Stimulated activated CD4-positive, alpha-beta T cell treated with anti-CD3 and anti-CD28 coated beads, Interleukin-12 subunit alpha, Interleukin-12 subunit beta, amount 100 ng/mL, for 48 hours (primary cell): ENCODE measurements at regions not wholly inside any gene's neighbourhood (a gene's known extent, or its start where the extent isn't known, plus 50 kb on each side); places are given as distances from the start of the nearest gene placed in this dataset.

Experiments used
- DNase-seq, 3 donors: peaks; one replicate each; pipeline ENCODE4 v3.0.0-alpha.2; 2020; ENCODE audit warnings: low read depth in 2 of 3, low spot score in 1 of 3

DNA sequence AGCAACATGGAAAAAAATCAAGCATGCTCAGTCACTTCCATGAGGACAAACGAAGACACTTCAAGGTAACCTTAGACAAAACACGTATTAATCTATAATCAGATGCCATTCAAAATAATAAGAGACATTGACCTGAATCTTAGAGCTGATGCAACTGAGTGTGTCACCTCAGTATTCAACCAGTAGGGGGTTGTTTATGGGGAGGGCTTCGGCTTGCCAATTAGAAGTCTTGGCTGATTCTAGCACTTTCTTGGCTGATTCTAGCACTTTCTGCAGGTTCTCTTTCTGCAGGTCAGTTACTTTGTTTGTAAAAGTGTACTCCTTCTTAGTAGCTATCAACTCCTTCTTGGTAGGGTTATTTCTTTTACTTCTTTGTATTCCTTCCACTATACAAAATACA, 317.6 kb downstream of the ENC1 start:
- no peak for DNase-seq

DNA sequence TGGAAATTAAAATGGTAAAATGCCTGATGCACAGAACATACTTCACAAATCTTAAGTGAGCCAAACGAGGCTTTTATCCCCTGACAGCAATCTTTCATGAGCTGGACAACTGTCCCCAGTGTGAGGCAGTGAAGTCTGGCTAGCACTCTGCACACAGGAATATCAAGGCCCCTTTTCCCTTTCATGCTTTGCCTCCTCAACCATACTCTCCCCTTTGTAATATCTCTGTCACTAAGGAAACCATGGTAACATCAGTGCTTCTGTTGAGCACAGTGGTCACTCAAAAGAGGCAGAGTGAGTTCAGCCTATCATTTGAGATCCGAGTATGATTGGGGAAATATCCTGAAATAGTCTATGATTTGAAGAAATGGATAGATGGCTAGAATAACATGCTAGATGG, 318.3 kb downstream of the ENC1 start:
- DNase-seq, result no peak

DNA sequence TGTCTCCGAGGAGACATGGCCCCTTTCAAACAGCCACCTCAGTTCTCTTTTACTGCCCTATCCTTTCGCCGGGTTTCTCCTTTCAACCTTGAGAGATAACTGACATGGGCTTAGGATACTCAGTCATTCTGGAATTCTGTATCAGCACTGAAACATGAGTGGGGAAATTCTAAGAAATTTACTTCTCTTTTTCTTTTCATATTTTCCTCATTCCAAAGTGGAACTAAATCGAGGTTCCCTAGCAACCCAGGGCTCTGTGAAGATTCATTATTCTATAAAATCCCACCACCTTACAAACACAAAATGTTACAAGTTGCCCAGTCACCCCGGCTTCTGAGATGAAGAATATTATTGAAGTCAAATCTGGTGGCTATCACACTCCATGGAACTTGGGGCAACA, 319.2 kb downstream of the ENC1 start:
- no peak for DNase-seq

DNA sequence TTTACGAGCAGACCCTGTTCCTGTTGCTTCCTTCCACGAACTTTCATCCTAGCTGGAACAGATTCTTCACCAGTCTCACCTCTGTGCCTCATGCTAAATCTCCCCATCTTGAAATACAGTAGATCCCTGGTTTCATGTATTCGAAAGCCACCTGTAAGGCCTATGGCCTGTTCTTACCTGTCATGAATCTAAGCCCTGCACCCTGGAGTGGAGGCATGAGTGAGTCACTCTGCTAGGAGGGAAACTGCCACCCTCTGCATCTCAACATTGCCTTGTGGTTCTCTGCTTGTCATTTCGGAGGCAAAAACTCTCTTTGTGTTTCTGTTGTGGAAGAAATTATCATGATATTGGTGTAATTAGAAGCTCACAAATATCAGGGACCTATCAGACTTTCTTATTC, 320.0 kb downstream of the ENC1 start:
- no peak for DNase-seq

DNA sequence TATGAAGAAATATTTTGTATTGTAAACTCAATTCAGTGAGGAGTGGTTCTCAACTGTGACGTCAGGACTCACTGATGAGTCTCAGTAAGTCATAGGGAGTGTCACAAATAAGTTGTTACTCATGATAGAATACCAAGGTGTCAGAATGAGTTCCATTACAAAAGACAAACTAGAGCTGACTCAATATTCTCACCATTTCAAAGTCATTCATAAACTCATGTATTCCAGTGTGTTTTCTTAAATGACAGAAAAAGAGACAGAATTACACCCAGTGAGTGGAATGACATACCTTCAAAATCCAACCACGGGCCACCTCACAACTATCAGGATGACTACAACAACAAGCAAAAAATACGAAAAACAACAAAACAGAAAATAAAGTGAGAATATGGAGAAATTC, 321.5 kb downstream of the ENC1 start:
- DNase-seq, result peak in 1 of 3 donors; percentile 11

DNA sequence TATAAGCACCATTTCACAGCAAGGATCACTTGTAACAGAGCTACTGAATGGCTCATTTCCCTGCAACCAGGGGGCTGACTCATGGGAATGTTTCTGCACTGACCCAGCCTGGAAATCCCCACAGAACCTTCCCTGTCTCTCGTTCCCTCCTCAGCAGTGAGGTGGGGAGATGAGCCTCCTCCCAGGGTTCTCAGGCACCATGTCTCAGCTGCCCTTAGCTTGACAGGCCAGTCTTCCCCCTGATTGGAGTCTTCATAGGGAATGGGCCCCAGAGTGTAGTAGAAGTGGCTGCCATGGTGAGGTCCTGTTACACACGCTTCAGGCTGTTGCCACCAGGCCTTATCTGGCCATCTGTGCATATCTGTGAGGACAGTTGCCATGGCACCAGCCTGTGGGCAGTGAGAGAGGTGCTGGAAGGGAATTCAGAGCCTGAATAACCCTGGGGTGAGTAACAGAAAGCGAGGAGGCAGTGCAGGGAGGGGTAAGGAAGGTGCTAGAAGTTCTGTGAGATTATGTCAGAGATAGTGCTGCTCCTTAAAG, 324.4 kb downstream of the ENC1 start:
- DNase-seq, result peak in 2 of 3 donors; percentile 10 to 14

DNA sequence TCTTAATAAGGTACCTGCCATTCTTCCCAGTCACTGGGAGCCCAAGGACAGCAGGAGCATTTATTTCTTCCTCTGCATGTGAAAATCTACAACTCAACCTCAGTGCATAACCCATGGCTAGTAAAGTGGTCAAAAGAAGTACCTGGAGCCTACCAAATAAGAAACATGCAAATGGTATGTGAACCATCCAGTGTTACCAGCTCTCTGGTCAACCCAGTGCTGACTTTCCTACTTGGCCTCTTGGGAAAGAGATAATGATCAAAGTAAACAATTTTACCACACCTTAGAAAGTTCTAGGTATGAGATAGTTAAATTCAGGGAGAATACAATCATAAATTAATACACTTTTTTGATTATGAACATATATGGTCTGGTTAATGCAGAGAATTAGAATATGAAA, 325.6 kb downstream of the ENC1 start:
- no peak for DNase-seq

DNA sequence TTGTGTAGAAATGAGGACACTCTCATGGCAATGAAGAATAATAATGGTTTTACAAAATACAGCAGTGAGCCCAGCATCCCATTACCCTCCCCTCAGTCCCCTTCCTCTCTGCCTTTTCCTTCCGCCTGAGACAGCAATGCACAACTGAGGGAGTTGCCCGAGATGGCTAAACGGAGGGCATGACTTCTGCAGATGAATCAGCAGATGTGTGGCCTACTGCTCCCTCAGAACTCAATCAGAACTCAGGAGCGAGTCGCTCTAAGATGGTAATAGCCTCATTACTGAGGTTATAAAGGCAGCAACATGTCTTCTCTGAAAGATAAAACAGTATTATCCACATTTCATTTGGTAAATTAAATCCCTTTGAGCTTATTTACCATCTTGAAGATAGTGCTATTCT, 326.6 kb downstream of the ENC1 start:
- no peak for DNase-seq

DNA sequence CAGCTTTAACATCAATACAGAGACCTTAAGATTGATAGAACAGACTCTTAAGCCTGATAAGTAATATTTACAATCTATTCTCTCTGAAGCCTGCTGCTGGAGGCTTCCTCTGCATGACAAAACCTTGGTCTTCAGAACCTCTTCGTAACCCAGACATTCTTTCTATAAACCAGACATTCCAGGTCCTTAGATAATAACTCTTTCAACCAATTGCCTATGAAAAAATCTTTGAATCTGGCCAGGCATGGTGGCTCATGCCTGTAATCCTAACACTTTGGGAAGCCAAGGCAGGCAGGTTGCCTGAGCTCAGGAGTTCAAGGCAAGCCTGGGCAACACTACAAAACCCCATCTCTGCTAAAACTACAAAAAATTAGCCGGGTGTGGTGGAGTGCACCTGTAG, 327.8 kb downstream of the ENC1 start:
- DNase-seq, result no peak

DNA sequence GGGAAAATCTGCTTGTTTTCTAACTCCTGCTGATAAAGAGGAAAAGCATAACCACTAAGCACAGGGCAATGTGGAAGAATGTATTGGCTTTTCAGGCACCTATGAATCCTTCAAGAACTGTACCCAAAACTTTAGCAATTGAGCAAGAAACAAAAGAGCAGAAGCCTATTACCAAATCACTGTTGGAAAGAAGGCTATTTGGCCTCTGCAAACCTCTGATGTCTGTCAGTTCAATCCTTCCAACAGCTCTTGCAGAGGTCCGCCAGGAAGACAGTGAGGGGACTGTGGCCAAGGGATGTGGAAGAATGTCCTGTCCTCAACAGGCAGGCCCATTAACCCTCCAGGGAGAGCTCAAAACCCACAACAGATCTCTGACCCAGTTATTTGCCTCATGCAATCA, 328.6 kb downstream of the ENC1 start:
- DNase-seq, result no peak

DNA sequence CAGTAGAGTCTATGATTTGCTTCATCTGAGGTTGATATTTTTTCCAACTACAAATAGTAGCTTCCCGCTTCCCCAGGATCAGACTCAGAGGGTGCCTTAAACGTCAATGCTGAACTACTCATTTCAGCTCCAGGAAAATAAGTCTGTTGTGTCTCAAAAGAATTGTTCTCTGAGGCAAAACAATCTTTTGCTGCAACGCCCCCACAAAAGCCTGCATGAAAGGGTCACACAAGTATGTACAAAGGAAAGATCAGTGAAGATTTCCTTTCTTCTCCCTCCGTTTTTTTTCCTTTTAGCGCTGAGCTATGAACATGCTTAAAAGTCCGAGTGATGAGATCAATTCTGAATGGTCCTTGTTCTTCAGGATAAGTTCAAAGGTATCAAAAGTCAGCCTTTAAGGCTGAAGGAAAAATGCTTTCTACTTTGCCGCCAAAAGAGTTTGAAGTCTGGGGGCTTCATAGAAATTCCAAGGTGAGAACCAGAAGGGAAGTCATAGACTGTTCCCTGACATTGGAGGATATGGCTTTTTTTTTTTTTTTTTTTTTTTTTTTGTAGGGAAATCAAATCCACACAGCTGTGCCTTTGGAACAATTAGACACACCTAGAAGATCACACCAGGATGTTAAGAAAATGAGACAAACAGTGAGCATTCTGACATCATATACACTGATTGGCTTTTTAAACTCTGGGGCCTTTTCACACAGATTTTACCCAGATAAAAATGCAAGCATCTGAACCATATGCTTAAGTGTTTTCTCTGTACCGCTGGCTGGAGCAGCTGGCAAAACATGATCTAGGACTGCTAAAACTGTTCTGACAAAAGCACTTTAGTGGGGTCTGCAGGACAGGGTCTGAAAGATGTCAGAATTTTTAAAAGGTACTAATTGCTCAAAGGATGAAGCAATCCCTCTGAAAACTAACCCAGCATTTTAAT, 329.3 kb downstream of the ENC1 start:
- no peak for DNase-seq

DNA sequence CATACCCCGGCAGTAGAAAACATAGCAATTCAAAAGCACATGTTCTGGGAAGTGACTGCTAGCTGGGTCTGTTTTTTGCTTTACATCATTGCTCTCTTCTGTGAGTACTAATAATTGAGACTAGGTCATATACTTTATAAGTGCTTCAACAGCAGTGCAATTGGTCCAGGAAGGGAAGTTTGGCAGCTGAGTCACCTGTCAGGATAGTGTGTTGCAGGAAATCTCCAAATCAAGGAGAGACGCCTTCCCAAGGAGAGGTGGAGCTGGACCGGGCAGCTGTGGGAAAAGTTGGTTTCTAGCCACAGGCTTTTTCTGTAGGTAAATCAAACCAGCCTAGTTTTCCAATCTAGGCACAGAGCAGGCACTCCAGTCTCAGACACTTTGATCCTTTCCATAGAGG, 330.1 kb downstream of the ENC1 start:
- no peak for DNase-seq

DNA sequence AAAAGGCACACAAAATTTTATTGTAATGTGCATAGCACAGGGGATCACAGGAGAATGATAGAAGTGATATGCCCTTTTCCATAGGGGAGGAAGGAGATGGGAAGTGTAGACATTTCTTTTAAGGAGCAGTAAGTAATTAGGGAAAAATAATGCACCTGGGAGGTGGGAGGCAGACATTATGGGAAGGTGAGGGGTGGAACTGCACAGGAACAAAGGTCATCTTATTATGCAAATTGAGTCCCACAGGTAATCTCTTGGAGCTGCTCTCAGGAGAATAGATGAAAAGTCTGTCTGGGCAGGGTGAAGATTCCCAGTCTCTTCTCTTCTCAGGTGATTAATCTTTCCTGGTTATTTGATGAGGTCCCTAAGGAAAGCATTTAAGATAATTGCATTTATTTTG, 331.5 kb downstream of the ENC1 start:
- no peak for DNase-seq

DNA sequence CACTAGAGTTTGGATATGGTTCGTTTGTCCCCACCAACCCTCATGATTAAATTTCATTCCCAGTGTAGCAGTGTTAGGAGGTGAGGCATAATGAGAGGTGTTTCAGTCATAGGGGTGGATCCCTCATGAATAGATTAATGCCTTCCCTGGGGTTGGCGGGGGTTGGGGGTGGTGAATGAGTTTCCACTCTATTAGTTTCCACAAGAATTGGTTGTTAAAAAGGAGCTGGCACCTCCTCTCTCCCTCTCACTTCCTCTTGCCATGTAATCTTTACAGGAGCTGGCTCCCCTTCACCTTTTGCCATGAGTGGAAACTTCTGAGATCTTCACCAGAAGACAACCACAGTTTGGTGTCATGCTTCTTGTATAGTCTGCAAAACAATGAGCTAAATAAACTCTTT, 333.7 kb downstream of the ENC1 start:
- no peak for DNase-seq

DNA sequence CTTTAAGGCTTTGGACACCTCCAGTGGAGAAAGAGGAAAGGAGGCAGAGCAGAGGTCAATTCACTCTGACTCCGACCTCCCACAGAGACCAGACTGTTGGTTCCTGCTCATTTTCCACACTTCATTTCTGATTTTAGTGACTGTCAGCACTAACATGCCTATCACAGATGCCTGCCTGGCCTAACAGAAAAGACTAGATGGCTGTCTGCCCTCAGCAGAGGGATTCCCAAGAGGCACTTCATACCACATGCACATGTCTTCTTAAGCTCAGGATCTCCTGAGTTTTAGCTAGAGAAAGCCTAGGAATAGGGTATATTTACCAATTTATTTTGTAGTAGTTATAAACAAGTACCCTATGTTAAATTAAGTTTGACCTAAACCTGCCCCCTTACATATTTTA, 336.0 kb downstream of the ENC1 start:
- DNase-seq, result no peak

DNA sequence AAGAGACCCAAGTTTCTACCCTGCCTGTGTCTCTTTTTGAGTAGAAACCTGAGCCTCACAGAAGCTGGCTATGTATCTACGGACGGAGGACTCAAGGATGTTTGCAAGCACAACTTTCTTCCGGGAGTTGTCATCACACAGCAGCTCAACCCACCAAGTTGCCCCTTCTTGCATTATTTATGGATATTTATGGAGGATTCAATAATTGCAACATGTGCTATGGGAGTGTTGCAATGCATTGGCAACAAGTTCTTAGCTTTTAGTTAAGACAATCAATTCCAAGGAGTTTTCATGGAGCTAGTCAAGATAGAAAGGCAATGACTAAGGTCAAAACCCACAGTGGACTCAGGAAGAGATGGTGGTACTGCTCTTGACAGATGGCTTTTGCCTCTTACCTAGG, 336.9 kb downstream of the ENC1 start:
- no peak for DNase-seq

DNA sequence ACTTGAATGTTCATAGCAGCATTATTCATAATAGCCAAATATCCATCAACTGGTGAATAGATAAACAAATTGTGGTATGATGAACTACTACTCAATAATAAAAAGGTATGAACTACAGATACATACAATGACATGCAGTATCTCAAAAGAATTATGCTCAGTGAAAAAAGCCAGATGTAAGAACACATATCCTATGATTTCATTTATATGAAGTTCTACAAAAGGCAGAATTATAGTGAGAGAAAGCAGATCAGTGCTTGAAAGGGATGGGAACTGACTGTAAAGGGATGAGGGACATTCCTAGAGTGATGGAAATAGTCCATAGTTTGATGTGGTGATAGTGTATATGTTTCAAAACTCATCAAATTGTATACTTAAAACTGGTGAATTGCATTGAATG, 339.0 kb downstream of the ENC1 start:
- no peak for DNase-seq

DNA sequence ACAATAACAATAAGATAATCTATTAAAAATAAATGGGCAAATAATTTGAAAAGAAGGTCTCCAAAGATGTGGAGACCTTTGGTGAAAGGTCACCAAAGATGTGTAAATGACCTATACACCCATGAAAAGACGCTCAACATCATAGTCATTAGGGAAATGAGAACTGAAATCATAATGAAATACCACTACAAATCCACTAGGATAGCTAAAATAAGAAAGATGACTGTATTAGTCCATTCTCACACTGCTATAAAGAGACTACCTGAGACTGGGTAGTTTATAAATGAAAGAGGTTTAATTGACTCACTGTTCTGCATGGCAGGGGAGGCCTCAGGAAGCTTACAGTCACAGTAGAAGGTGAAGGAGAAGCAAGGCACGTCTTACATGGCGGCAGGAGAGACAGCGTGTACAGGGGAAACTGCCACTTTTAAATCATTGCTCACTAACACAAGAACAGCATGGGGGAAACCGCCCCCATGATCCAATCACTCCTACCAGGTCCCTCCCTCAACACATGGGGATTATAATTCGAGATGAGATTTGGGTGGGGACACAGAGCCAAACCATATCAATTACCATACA, 339.6 kb downstream of the ENC1 start:
- no peak for DNase-seq

DNA sequence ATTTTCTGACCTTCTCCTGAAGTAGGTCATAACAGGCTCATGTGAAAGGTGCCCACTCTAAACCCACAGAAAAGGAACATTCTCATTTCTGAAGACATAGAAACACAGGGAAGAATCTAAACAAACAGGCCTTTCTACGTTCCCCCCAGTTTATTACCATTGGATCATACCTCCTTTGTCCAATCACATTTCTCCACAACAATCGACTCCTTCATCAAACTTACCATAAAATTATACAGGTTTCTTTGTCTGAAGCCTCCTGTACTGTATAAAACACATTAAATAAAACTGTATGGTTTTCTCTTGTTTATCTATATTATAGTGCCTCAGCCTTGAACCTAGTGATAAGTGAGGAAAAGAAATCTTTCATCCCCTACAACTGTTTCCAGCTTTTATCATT, 340.7 kb downstream of the ENC1 start:
- DNase-seq, result no peak

DNA sequence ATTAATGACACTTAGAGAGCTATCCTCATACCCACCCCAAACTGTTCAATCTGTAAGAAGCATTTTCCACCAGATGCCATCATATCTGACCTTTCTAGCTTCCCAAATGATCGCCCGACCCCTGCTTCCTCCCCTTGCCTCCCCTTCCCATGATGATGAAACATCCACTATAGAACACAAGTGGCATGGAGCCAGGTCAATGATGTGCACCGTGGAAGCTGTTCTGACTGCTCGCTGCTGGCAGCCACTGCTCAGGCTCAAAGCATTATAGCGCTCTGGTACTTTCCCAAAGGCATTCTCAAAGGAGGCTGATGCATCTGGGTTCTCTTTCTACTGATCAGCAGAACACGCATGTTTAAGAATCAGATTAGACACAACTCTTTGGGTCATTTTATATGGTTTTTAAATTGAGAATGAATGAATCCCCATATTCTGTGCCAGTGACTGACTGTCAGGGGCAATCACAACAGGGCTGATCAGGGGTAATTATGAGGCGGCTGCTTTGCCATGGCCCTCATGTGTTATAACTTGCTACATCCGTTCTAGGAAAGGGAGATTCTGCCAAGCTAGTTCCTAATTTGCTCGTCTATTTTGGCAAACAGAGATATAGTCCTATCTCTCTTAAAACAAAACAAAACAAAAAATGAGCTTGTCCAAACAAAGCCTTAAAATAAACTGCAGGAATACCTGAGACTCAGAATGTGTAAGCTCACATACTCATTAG, 343.7 kb downstream of the ENC1 start:
- no peak for DNase-seq

DNA sequence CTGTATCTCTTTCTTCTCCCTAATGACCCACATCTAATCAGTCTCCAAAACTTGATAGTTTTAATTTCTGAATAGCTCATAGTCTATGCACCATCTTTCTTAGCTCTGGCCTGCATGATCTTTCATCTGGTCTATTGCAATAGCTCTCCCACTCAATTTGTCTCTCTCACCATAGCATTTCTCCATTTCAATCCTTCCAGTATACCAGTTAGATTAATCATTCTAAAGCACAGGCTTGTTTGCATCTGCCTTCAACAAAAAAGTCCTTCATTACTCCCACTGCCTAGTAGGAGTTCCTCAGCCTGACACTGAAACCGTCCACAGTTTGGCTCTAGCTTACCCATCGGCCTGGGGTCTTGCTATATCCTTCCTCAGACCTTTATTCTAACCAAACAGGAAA, 344.9 kb downstream of the ENC1 start:
- DNase-seq, result no peak

DNA sequence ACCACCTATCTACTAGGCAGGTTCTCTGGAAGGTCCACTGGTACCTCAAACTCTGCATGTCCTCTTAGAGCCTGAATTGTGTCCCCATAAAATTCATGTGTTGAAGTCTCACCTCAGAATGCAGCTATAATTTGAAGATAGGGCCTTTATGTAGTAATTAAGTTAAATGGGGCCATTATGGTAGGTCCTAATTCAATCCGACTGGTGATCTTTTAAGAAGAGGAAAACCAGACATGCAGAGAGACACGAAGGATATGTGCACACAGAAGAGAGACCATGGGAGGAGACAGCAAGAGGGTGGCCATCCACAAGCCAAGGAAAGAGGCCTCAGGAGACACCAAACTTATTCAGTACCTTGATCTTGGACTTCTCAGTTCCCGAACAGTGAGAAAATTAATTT, 345.4 kb downstream of the ENC1 start:
- no peak for DNase-seq
